Liver (tissue), 8 donors: ENCODE measurements at regions not wholly inside any gene's neighbourhood (a gene's known extent, or its start where the extent isn't known, plus 50 kb on each side); places are given as distances from the start of the nearest gene placed in this dataset.

Source experiments
- DNase-seq: peaks from one replicate; pipeline ENCODE4 v3.0.0-alpha.2; 2017; ENCODE audit warnings: low spot score
- H3K27ac ChIP-seq, 2 donors: one replicate each; pipeline ENCODE4 v1.7.0; 2013; ENCODE audit warnings: inconsistent platforms in 2 of 2, low read length in 2 of 2, control low read depth in 1 of 2, low read depth in 1 of 2, mild to moderate bottlenecking in 1 of 2
- H3K27me3 ChIP-seq, 4 donors: one replicate each; pipeline versions ENCODE4 v1.6.1 to v1.7.0; 2013; ENCODE audit warnings: low read length in 3 of 4, inconsistent platforms in 1 of 4, mild to moderate bottlenecking in 1 of 4, moderate library complexity in 1 of 4; ENCODE audit not compliant: control insufficient read depth in 4 of 4, insufficient read depth in 4 of 4
- H3K36me3 ChIP-seq, 4 donors: one replicate each; pipeline versions ENCODE4 v1.6.1 to v1.7.0; 2013; ENCODE audit warnings: low read length in 3 of 4, mild to moderate bottlenecking in 3 of 4, low read depth in 1 of 4, moderate library complexity in 1 of 4; ENCODE audit not compliant: control insufficient read depth in 4 of 4, insufficient read depth in 3 of 4
- H3K4me1 ChIP-seq, 4 donors: one replicate each; pipeline versions ENCODE4 v1.6.1 to v1.7.0; 2013; ENCODE audit warnings: low read length in 3 of 4, mild to moderate bottlenecking in 3 of 4, moderate library complexity in 1 of 4; ENCODE audit not compliant: control insufficient read depth in 4 of 4, insufficient read depth in 4 of 4
- H3K4me3 ChIP-seq, 3 donors: one replicate each; pipeline versions ENCODE4 v1.6.1 to v1.7.0; 2013; ENCODE audit warnings: low read length in 3 of 3, control low read depth in 1 of 3, low read depth in 1 of 3, mild to moderate bottlenecking in 1 of 3
- H3K9ac ChIP-seq, 2 donors: one replicate each; pipeline ENCODE4 v1.7.0; 2013; ENCODE audit warnings: low read length in 2 of 2, mild to moderate bottlenecking in 2 of 2, moderate library complexity in 2 of 2, control low read depth in 1 of 2, low read depth in 1 of 2
- H3K9me3 ChIP-seq, 4 donors: one replicate each; pipeline versions ENCODE4 v1.6.1 to v1.7.0; 2013; ENCODE audit warnings: low read length in 3 of 4; ENCODE audit not compliant: control insufficient read depth in 4 of 4
- ATF3 ChIP-seq: IDR thresholded peaks from 2 replicates; pipeline ENCODE4 v1.6.1; 2016; ENCODE audit warnings: antibody characterized with exemption
- EGR1 ChIP-seq, 2 donors: IDR thresholded peaks; 2 replicates each; pipeline ENCODE4 v1.6.1; 2016 to 2018; ENCODE audit warnings: antibody characterized with exemption in 2 of 2, low read depth in 2 of 2
- FOXA1 ChIP-seq: IDR thresholded peaks from 2 replicates; pipeline ENCODE4 v1.6.1; 2016; ENCODE audit warnings: antibody characterized with exemption
- FOXA2 ChIP-seq: IDR thresholded peaks from 2 replicates; pipeline ENCODE4 v1.6.1; 2016; ENCODE audit warnings: antibody characterized with exemption
- GABPA ChIP-seq, 2 donors: IDR thresholded peaks in 1 of 2; conservative IDR thresholded peaks in 1 of 2; 2 replicates each; pipeline ENCODE4 v1.6.1; 2016; ENCODE audit warnings: antibody characterized with exemption in 2 of 2, mild to moderate bottlenecking in 1 of 2, moderate library complexity in 1 of 2
- HNF4A ChIP-seq, 2 donors: conservative IDR thresholded peaks; 2 replicates each; pipeline ENCODE4 v1.6.1; 2016; ENCODE audit warnings: antibody characterized with exemption in 2 of 2, mild to moderate bottlenecking in 2 of 2
- HNF4G ChIP-seq: IDR thresholded peaks from 2 replicates; pipeline ENCODE4 v1.6.1; 2016; ENCODE audit warnings: antibody characterized with exemption
- JUND ChIP-seq, 2 donors: IDR thresholded peaks; 2 replicates each; pipeline ENCODE4 v1.6.1; 2016; ENCODE audit warnings: antibody characterized with exemption in 2 of 2
- MAX ChIP-seq: IDR thresholded peaks from 2 replicates; pipeline ENCODE4 v1.6.1; 2016; ENCODE audit warnings: antibody characterized with exemption
- NR2F2 ChIP-seq: IDR thresholded peaks from 2 replicates; pipeline ENCODE4 v1.6.1; 2016; ENCODE audit warnings: antibody characterized with exemption
- RAD21 ChIP-seq, 2 donors: IDR thresholded peaks; 2 replicates each; pipeline ENCODE4 v1.6.1; 2016; ENCODE audit warnings: antibody characterized with exemption in 2 of 2, mild to moderate bottlenecking in 2 of 2
- RXRA ChIP-seq, 2 donors: IDR thresholded peaks; 2 replicates each; pipeline ENCODE4 v1.6.1; 2017 to 2018; ENCODE audit warnings: antibody characterized with exemption in 2 of 2, mild to moderate bottlenecking in 1 of 2
- SP1 ChIP-seq: IDR thresholded peaks from 2 replicates; pipeline ENCODE4 v1.6.1; 2018; ENCODE audit warnings: antibody characterized with exemption, mild to moderate bottlenecking
- TAF1 ChIP-seq: conservative IDR thresholded peaks from 2 replicates; pipeline ENCODE4 v1.6.1; 2016; ENCODE audit warnings: antibody characterized with exemption, mild to moderate bottlenecking
- YY1 ChIP-seq: IDR thresholded peaks from 2 replicates; pipeline ENCODE4 v1.6.1; 2016; ENCODE audit warnings: antibody characterized with exemption, mild to moderate bottlenecking
- ZBTB33 ChIP-seq: IDR thresholded peaks from 2 replicates; pipeline ENCODE4 v1.6.1; 2016; ENCODE audit warnings: antibody characterized with exemption
- WGBS: extraction: QIAGEN DNeasy Blood & Tissue Kit; methylation state at CpG from one replicate; pipeline ENCODE4 v1.1.7; 2013; 5-methylcytosine and 5-hydroxymethylcytosine counted together
- TF ChIP-seq, protein P1 (sequence below): IDR thresholded peaks from 2 replicates; pipeline ENCODE4 v1.6.1; 2016; ENCODE audit warnings: antibody characterized with exemption, mild to moderate bottlenecking
- TF ChIP-seq, protein P2 (sequence below): fragments of 150-350 bp; IDR thresholded peaks from 2 replicates; pipeline ENCODE4 v1.5.1; 2017; ENCODE audit warnings: improper control_type of control experiment, low read depth, low read length; ENCODE audit not compliant: missing input control
- donor health status: healthy.
- donor health status: healthy.
- donor health status: healthy.
- donor health status: healthy.
- donor health status: healthy.

GRCh38 chr1:232112076-232112475, 485.5 kb downstream of the DISC1 start:
- Histone ChIP-seq H3K27me3 (peaks cover 0 to 2% (median 0%) of the 10 kb centered on the region in 4 donors), H3K9ac (no peak overlapping the region), H3K4me1 (no peaks in the 10 kb centered on the region), H3K4me3 (no peak overlapping the region), H3K9me3 (no peaks in the 10 kb centered on the region), H3K27ac (no peak overlapping the region), H3K36me3 (no peaks in the 10 kb centered on the region)
- TF ChIP-seq HNF4A (conservative IDR thresholded peaks at IDR 0.05), result no peak
- no peak for TF ChIP-seq ATF3
- no peak for TF ChIP-seq TAF1
- TF ChIP-seq, protein P1, sequence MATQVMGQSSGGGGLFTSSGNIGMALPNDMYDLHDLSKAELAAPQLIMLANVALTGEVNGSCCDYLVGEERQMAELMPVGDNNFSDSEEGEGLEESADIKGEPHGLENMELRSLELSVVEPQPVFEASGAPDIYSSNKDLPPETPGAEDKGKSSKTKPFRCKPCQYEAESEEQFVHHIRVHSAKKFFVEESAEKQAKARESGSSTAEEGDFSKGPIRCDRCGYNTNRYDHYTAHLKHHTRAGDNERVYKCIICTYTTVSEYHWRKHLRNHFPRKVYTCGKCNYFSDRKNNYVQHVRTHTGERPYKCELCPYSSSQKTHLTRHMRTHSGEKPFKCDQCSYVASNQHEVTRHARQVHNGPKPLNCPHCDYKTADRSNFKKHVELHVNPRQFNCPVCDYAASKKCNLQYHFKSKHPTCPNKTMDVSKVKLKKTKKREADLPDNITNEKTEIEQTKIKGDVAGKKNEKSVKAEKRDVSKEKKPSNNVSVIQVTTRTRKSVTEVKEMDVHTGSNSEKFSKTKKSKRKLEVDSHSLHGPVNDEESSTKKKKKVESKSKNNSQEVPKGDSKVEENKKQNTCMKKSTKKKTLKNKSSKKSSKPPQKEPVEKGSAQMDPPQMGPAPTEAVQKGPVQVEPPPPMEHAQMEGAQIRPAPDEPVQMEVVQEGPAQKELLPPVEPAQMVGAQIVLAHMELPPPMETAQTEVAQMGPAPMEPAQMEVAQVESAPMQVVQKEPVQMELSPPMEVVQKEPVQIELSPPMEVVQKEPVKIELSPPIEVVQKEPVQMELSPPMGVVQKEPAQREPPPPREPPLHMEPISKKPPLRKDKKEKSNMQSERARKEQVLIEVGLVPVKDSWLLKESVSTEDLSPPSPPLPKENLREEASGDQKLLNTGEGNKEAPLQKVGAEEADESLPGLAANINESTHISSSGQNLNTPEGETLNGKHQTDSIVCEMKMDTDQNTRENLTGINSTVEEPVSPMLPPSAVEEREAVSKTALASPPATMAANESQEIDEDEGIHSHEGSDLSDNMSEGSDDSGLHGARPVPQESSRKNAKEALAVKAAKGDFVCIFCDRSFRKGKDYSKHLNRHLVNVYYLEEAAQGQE, result no peak
- TF ChIP-seq RXRA (IDR thresholded peaks at IDR 0.05), result no peak
- no peak for TF ChIP-seq SP1
- TF ChIP-seq, protein P2, sequence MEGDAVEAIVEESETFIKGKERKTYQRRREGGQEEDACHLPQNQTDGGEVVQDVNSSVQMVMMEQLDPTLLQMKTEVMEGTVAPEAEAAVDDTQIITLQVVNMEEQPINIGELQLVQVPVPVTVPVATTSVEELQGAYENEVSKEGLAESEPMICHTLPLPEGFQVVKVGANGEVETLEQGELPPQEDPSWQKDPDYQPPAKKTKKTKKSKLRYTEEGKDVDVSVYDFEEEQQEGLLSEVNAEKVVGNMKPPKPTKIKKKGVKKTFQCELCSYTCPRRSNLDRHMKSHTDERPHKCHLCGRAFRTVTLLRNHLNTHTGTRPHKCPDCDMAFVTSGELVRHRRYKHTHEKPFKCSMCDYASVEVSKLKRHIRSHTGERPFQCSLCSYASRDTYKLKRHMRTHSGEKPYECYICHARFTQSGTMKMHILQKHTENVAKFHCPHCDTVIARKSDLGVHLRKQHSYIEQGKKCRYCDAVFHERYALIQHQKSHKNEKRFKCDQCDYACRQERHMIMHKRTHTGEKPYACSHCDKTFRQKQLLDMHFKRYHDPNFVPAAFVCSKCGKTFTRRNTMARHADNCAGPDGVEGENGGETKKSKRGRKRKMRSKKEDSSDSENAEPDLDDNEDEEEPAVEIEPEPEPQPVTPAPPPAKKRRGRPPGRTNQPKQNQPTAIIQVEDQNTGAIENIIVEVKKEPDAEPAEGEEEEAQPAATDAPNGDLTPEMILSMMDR, result no peak
- no peak for TF ChIP-seq JUND (IDR thresholded peaks at IDR 0.05)
- TF ChIP-seq NR2F2, result no peak
- DNase-seq, result no peak

DNA sequence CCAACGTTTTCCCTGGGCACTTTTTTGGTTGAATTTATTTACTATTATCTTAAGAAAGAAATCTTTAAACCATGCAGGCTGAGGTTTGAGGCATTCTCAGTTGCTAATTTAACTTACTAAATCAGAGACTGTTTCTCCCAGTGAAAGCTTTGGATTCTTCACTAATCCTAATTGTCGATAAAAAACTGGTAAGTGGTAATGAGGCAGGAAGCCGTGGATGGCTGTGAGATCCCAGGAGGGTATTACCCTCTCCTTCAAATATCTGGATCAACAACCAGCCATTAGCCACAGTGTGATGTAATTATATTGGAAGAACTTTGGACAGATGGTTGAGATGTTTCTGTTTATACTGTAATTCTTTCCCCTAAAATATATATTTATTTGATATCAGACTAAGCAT, 485.0 kb downstream of the DISC1 start:
- TF ChIP-seq NR2F2 (no peak), RAD21 (IDR thresholded peaks at IDR 0.05) (no peak), GABPA (IDR thresholded peaks at IDR 0.05 in 1 of 2, conservative IDR thresholded peaks at IDR 0.05 in 1 of 2) (no peak), MAX (no peak), YY1 (no peak), HNF4G (no peak), ATF3 (no peak), SP1 (no peak), RXRA (IDR thresholded peaks at IDR 0.05) (no peak), FOXA2 (no peak), FOXA1 (no peak), JUND (IDR thresholded peaks at IDR 0.05) (no peak), EGR1 (IDR thresholded peaks at IDR 0.05; ENCODE audit: low read depth in 2 of 2) (no peak), HNF4A (conservative IDR thresholded peaks at IDR 0.05) (no peak), ZBTB33 (no peak), TAF1 (no peak)
- TF ChIP-seq, protein P2, result no peak
- TF ChIP-seq, protein P1, result no peak
- H3K9me3 ChIP-seq, result no peaks in the 10 kb centered on the region
- no peak overlapping the region for H3K4me3 ChIP-seq
- peaks cover 0 to 2% (median 0%) of the 10 kb centered on the region in 4 donors for H3K27me3 ChIP-seq
- H3K9ac ChIP-seq, result no peak overlapping the region
- H3K27ac ChIP-seq, result no peak overlapping the region
- H3K4me1 ChIP-seq, result no peaks in the 10 kb centered on the region
- 37% methylated on average over 3 of the region's 3 CpGs for WGBS
- DNase-seq, result no peak
- H3K36me3 ChIP-seq, result no peaks in the 10 kb centered on the region
